Fibroblast of lung (primary cell): ENCODE measurements at regions not wholly inside any gene's neighbourhood (a gene's known extent, or its start where the extent isn't known, plus 50 kb on each side); places are given as distances from the start of the nearest gene placed in this dataset.
A peak's percentile ranks its signal among the peaks of the same experiment; 100 is the strongest.

ENCODE experiments used
- DNase-seq, 2 donors: peaks; one replicate each; pipeline versions ENCODE4 v3.0.0 to v3.0.0-alpha.2; 2010; ENCODE audit warnings: low read depth in 2 of 2
- H2AFZ ChIP-seq: 2 replicates; pipeline ENCODE4 v1.5.1; 2012; ENCODE audit warnings: low read length, control low read depth, inconsistent platforms
- H3K27ac ChIP-seq: 2 replicates; pipeline ENCODE4 v1.5.1; 2011; ENCODE audit warnings: low read length, control low read depth; ENCODE audit not compliant: insufficient read depth
- H3K27me3 ChIP-seq: 2 replicates; pipeline ENCODE4 v1.5.1; 2011; ENCODE audit warnings: mild to moderate bottlenecking, low read length; ENCODE audit not compliant: control insufficient read depth, insufficient read depth
- H3K36me3 ChIP-seq: 2 replicates; pipeline ENCODE4 v1.5.1; 2011; ENCODE audit warnings: low read length; ENCODE audit not compliant: control insufficient read depth, insufficient read depth
- H3K4me1 ChIP-seq: 2 replicates; pipeline ENCODE4 v1.5.1; 2011; ENCODE audit warnings: low read length; ENCODE audit not compliant: control insufficient read depth, insufficient read depth; ENCODE audit errors: extremely low read depth
- H3K4me2 ChIP-seq: 2 replicates; pipeline ENCODE4 v1.5.1; 2011; ENCODE audit warnings: low read length, control low read depth; ENCODE audit not compliant: insufficient read depth; ENCODE audit errors: extremely low read depth
- H3K4me3 ChIP-seq, 4 experiments: fragments of 200-600 bp in 1 of 4; sonication (generic) in 1 of 4; replicated peaks in 1 of 4; 2 replicates each; pipeline ENCODE4 v1.5.1; 2011 to 2016; ENCODE audit warnings: low read length in 4 of 4, low read depth in 3 of 4, mild to moderate bottlenecking in 3 of 4, control low read depth in 2 of 4, inconsistent platforms in 1 of 4, mixed read lengths in 1 of 4; ENCODE audit not compliant: insufficient read depth in 1 of 4; ENCODE audit errors: control extremely low read depth in 1 of 4
- H3K79me2 ChIP-seq: 2 replicates; pipeline ENCODE4 v1.5.1; 2012; ENCODE audit warnings: mild to moderate bottlenecking, low read length, inconsistent platforms; ENCODE audit not compliant: control insufficient read depth, insufficient read depth
- H3K9ac ChIP-seq: 2 replicates; pipeline ENCODE4 v1.5.1; 2011; ENCODE audit warnings: mild to moderate bottlenecking, low read length, control low read depth; ENCODE audit not compliant: insufficient read depth
- H3K9me3 ChIP-seq: 2 replicates; pipeline ENCODE4 v1.5.1; 2012; ENCODE audit warnings: low read depth, low read length; ENCODE audit not compliant: control insufficient read depth, insufficient read depth
- H4K20me1 ChIP-seq: 2 replicates; pipeline ENCODE4 v1.5.1; 2011; ENCODE audit warnings: low read length; ENCODE audit not compliant: control insufficient read depth, insufficient read depth; ENCODE audit errors: extremely low read depth
- CTCF ChIP-seq, 2 donors: IDR thresholded peaks in 1 of 2; conservative IDR thresholded peaks in 1 of 2; 1 replicate in 1 of 2; 2 replicates in 1 of 2; pipeline ENCODE4 v1.5.1; 2011 to 2012; ENCODE audit warnings: low read length in 2 of 2, control low read depth in 1 of 2, inconsistent platforms in 1 of 2, low read depth in 1 of 2, mild to moderate bottlenecking in 1 of 2
- EZH2 ChIP-seq: IDR thresholded peaks from 2 replicates; pipeline ENCODE4 v1.5.1; 2012; ENCODE audit warnings: low read length, control low read depth, mild to moderate bottlenecking; ENCODE audit errors: missing control alignments

- no peaks in the 10 kb centered on the region for H3K9me3 ChIP-seq
- H3K36me3 ChIP-seq = no peaks in the 10 kb centered on the region
- no peak overlapping the region for H3K4me3 ChIP-seq
- H3K4me2 ChIP-seq = no peak overlapping the region
- H3K4me1 ChIP-seq = no peaks in the 10 kb centered on the region
- TF ChIP-seq CTCF (conservative IDR thresholded peaks at IDR 0.05 in 1 of 2, IDR thresholded peaks at IDR 0.05 in 1 of 2; ENCODE audit: low read depth in 1 of 2, low read length in 2 of 2) (no peak), EZH2 (no peak)
- H4K20me1 ChIP-seq = no peaks in the 10 kb centered on the region
- H3K27me3 ChIP-seq = no peaks in the 10 kb centered on the region
- no peak overlapping the region for H3K9ac ChIP-seq
- H3K79me2 ChIP-seq = no peaks in the 10 kb centered on the region
- peak; percentile 15 to 80 for DNase-seq
- H2AFZ ChIP-seq = no peak overlapping the region
- H3K27ac ChIP-seq = no peak overlapping the region
Observed at GRCh38 chr20:48015141-48015910, 230.0 kb upstream of the SULF2 start.

GRCh38 chr20:48012401-48012974, 227.2 kb upstream of the SULF2 start:
- Histone ChIP-seq H3K4me2 (no peak overlapping the region), H3K27me3 (no peaks in the 10 kb centered on the region), H3K9ac (no peak overlapping the region), H3K27ac (no peak overlapping the region), H2AFZ (no peak overlapping the region), H3K4me1 (no peaks in the 10 kb centered on the region), H3K4me3 (no peak overlapping the region), H3K79me2 (no peaks in the 10 kb centered on the region), H3K36me3 (no peaks in the 10 kb centered on the region), H3K9me3 (no peaks in the 10 kb centered on the region), H4K20me1 (no peaks in the 10 kb centered on the region)
- TF ChIP-seq CTCF (conservative IDR thresholded peaks at IDR 0.05 in 1 of 2, IDR thresholded peaks at IDR 0.05 in 1 of 2; ENCODE audit: low read depth in 1 of 2, low read length in 2 of 2) (no peak), EZH2 (no peak)
- peak; percentile 60 to 96 for DNase-seq

GRCh38 chr20:48011025-48011424, 225.7 kb upstream of the SULF2 start:
- Histone ChIP-seq H3K4me2 (no peak overlapping the region), H3K9ac (no peak overlapping the region), H3K9me3 (no peaks in the 10 kb centered on the region), H4K20me1 (no peaks in the 10 kb centered on the region), H2AFZ (no peak overlapping the region), H3K27me3 (no peaks in the 10 kb centered on the region), H3K79me2 (no peaks in the 10 kb centered on the region), H3K4me1 (no peaks in the 10 kb centered on the region), H3K4me3 (no peak overlapping the region), H3K27ac (no peak overlapping the region), H3K36me3 (no peaks in the 10 kb centered on the region)
- TF ChIP-seq CTCF (conservative IDR thresholded peaks at IDR 0.05 in 1 of 2, IDR thresholded peaks at IDR 0.05 in 1 of 2; ENCODE audit: low read depth in 1 of 2, low read length in 2 of 2) (no peak), EZH2 (no peak)
- DNase-seq = no peak
